HepG2 (cell line): ENCODE measurements at regions not wholly inside any gene's neighbourhood (a gene's known extent, or its start where the extent isn't known, plus 50 kb on each side); places are given as distances from the start of the nearest gene placed in this dataset.

Experiments
- ATAC-seq: fragments of 200-7000 bp; cut with Tn5 transposase; 3 replicates; pipeline ENCODE4 v1.9.1; 2020; ENCODE audit warnings: mild to moderate bottlenecking, moderate library complexity
- BruUV-seq: library from RNA; stranded (reverse); fragments of 400-500 nt; replicated peaks from 2 replicates; lab custom pipeline; 2021; lab: Mats Ljungman, UMichigan
- CTCF ChIA-PET: fragments of 300-600 bp; formaldehyde crosslinking; extraction: SDS; loops from one replicate; lab custom pipeline; 2021; ENCODE audit warnings: low total read pairs, inconsistent platforms, low intra/inter-chr PET ratio; lab: Yijun Ruan, JAX
- POLR2A ChIA-PET: fragments of 350-600 bp; sonication (Branson Sonifier 250); formaldehyde crosslinking; loops from one replicate; lab custom pipeline; 2020; ENCODE audit warnings: antibody characterized with exemption, inconsistent platforms; lab: Yijun Ruan, JAX
- DNase-seq: peaks from one replicate; pipeline ENCODE4 v3.0.0-alpha.2; 2015; ENCODE audit warnings: low spot score
- FAIRE-seq: peaks from 3 replicates; lab custom pipeline; 2011; peaks lifted over from hg19 to GRCh38; lab: Jason Lieb, UNC
- H2AFZ ChIP-seq: one replicate; pipeline ENCODE4 v1.6.1; 2011; ENCODE audit warnings: low read length, inconsistent platforms
- H3K27ac ChIP-seq: fragments of 300-600 bp; 3 replicates; pipeline ENCODE4 v1.8.0; 2011; ENCODE audit warnings: mixed run types, mild to moderate bottlenecking, mixed read lengths, low read length, inconsistent platforms; ENCODE audit not compliant: insufficient read depth; ENCODE audit errors: extremely low read length
- H3K27me3 ChIP-seq, 2 experiments: fragments of 200-600 bp in 1 of 2; 2 replicates in 1 of 2; 3 replicates in 1 of 2; pipeline versions ENCODE4 v1.6.0 to v1.8.0; 2011; ENCODE audit warnings: low read length in 2 of 2, mild to moderate bottlenecking in 2 of 2, moderate library complexity in 2 of 2, inconsistent platforms in 1 of 2; ENCODE audit not compliant: insufficient read depth in 2 of 2, control insufficient read depth in 1 of 2
- H3K36me3 ChIP-seq, 2 experiments: fragments of 200-600 bp in 1 of 2; replicated peaks in 1 of 2; 2 replicates in 1 of 2; 3 replicates in 1 of 2; pipeline versions ENCODE4 v1.5.1 to v1.8.0; 2011; ENCODE audit warnings: low read length in 2 of 2, inconsistent platforms in 1 of 2; ENCODE audit not compliant: insufficient read depth in 2 of 2, control insufficient read depth in 1 of 2
- H3K4me1 ChIP-seq: 2 replicates; pipeline ENCODE4 v1.5.1; 2012; ENCODE audit warnings: low read length, inconsistent platforms; ENCODE audit not compliant: insufficient read depth
- H3K4me2 ChIP-seq: 2 replicates; pipeline ENCODE4 v1.6.0; 2011; ENCODE audit warnings: low read depth, low read length, inconsistent platforms
- H3K4me3 ChIP-seq, 3 experiments: fragments of 200-600 bp in 1 of 3; sonication (generic), shearing (Covaris generic) in 1 of 3; replicated peaks in 1 of 3; 2 replicates each; pipeline ENCODE4 v1.5.1; 2011 to 2016; ENCODE audit warnings: low read length in 3 of 3, inconsistent platforms in 2 of 3, low read depth in 2 of 3, mild to moderate bottlenecking in 2 of 3, control low read depth in 1 of 3, mixed read lengths in 1 of 3; ENCODE audit not compliant: insufficient read depth in 1 of 3
- H3K79me2 ChIP-seq: one replicate; pipeline ENCODE4 v1.6.1; 2011; ENCODE audit warnings: low read length, inconsistent platforms; ENCODE audit not compliant: insufficient read depth
- H3K9ac ChIP-seq: 2 replicates; pipeline ENCODE4 v1.6.0; 2011; ENCODE audit warnings: mild to moderate bottlenecking, low read depth, low read length, inconsistent platforms; ENCODE audit not compliant: insufficient read depth
- H3K9me3 ChIP-seq: 2 replicates; pipeline ENCODE4 v1.5.1; 2012; ENCODE audit warnings: mild to moderate bottlenecking, low read length
- H4K20me1 ChIP-seq: 2 replicates; pipeline ENCODE4 v1.6.0; 2011; ENCODE audit warnings: inconsistent platforms, mild to moderate bottlenecking, low read length, moderate library complexity; ENCODE audit not compliant: insufficient read depth
- ARNT2 ChIP-seq: sonication (generic); formaldehyde crosslinking; IDR thresholded peaks from 2 replicates; pipeline ENCODE4 v1.8.0; 2022; ENCODE audit warnings: mild to moderate bottlenecking, low read depth, missing genetic modification reagents, moderate library complexity
- FLYWCH1 ChIP-seq: sonication (generic); formaldehyde crosslinking; IDR thresholded peaks from 2 replicates; pipeline ENCODE4 v1.8.1; 2023; ENCODE audit warnings: mild to moderate bottlenecking, missing genetic modification reagents
- FOXA3 ChIP-seq: IDR thresholded peaks from 2 replicates; pipeline ENCODE4 v1.6.1; 2016; ENCODE audit warnings: missing genetic modification reagents, missing compliant biosample characterization
- HBP1 ChIP-seq: IDR thresholded peaks from 2 replicates; pipeline ENCODE4 v1.6.1; 2016; ENCODE audit warnings: low read depth, control low read depth
- HMG20A ChIP-seq: IDR thresholded peaks from 2 replicates; pipeline ENCODE4 v1.6.1; 2016; ENCODE audit warnings: borderline replicate concordance
- MNT ChIP-seq: fragments of 450-650 bp; IDR thresholded peaks from 2 replicates; pipeline ENCODE4 v1.6.1; 2016
- PHF21A ChIP-seq: sonication (generic); formaldehyde crosslinking; IDR thresholded peaks from 2 replicates; pipeline ENCODE4 v1.5.0; 2020; ENCODE audit warnings: mild to moderate bottlenecking, missing genetic modification reagents
- REPIN1 ChIP-seq: sonication (generic); formaldehyde crosslinking; IDR thresholded peaks from 2 replicates; pipeline ENCODE4 v1.8.0; 2022; ENCODE audit warnings: missing genetic modification reagents, low read depth, mild to moderate bottlenecking, borderline replicate concordance
- SP4 ChIP-seq: sonication (generic); formaldehyde crosslinking; IDR thresholded peaks from 2 replicates; pipeline ENCODE4 v1.8.1; 2023; ENCODE audit warnings: mild to moderate bottlenecking, missing genetic modification reagents
- TP53 ChIP-seq: sonication (generic); formaldehyde crosslinking; conservative IDR thresholded peaks from 2 replicates; pipeline ENCODE4 v1.4.0; 2020; ENCODE audit warnings: missing genetic modification reagents
- ZBTB8A ChIP-seq: sonication (generic); formaldehyde crosslinking; IDR thresholded peaks from 2 replicates; pipeline ENCODE4 v1.4.0; 2020; ENCODE audit warnings: mild to moderate bottlenecking, low read depth, missing genetic modification reagents, borderline replicate concordance
- ZFP1 ChIP-seq: IDR thresholded peaks from 2 replicates; pipeline ENCODE4 v1.6.1; 2016
- ZNF335 ChIP-seq: sonication (generic); formaldehyde crosslinking; IDR thresholded peaks from 2 replicates; pipeline ENCODE4 v1.4.0; 2020; ENCODE audit warnings: missing genetic modification reagents
- ZNF431 ChIP-seq: sonication (generic); formaldehyde crosslinking; IDR thresholded peaks from 2 replicates; pipeline ENCODE4 v1.9.0; 2022; ENCODE audit warnings: missing genetic modification reagents, low read depth, mild to moderate bottlenecking, borderline replicate concordance
- ZNF460 ChIP-seq: sonication (generic); formaldehyde crosslinking; IDR thresholded peaks from 2 replicates; pipeline ENCODE4 v1.5.1; 2020; ENCODE audit warnings: missing genetic modification reagents, mild to moderate bottlenecking, borderline replicate concordance
- ZNF597 ChIP-seq: sonication (generic); formaldehyde crosslinking; IDR thresholded peaks from 2 replicates; pipeline ENCODE4 v1.5.0; 2020; ENCODE audit warnings: missing genetic modification reagents
- ZNF652 ChIP-seq: IDR thresholded peaks from 2 replicates; pipeline ENCODE4 v1.6.1; 2016; ENCODE audit warnings: low read depth, borderline replicate concordance
- WGBS: methylation state at CpG from one replicate; pipeline ENCODE4 v1.1.6; 2017; ENCODE audit warnings: low lambda C conversion rate; 5-methylcytosine and 5-hydroxymethylcytosine counted together
- in situ Hi-C: cut with HindIII; loops from 2 replicates; pipeline ENCODE4 v1.10.0; 2017; ENCODE audit warnings: low pct_unique_long_range_greater_than_20kb; ENCODE audit not compliant: extremely low pct_ligation_motif_present
- intact Hi-C: fragments of 100-400 bp; cut with micrococcal nuclease; formaldehyde crosslinking; loops from one replicate; pipeline ENCODE4 v1.10.0; 2022; ENCODE audit not compliant: unreplicated experiment

- Histone ChIP-seq H3K4me2 (no peak overlapping the region), H3K27me3 (0 out of 5 replicates have a peak, but pooled peaks cover 0 to under 1% of the 10 kb centered on the region in 2 experiments), H3K79me2 (no peaks in the 10 kb centered on the region), H3K4me3 (no peak overlapping the region)
- FAIRE-seq: no peak
- intact Hi-C loops (no loop called here), in situ Hi-C loops (no loop called here)
- no peak for DNase-seq
- CTCF ChIA-PET: no interaction called here
- no peak for TF ChIP-seq ZBTB8A (CRISPR knock-in tag)
- no peak for TF ChIP-seq SP4
- TF ChIP-seq TP53: no peak
- no peak for TF ChIP-seq MNT
- TF ChIP-seq ZFP1 (CRISPR knock-in tag): no peak
- no peak for TF ChIP-seq PHF21A (CRISPR knock-in tag)
- TF ChIP-seq ZNF431: no peak
- no peak for TF ChIP-seq ZNF597 (CRISPR knock-in tag)
- no peak for TF ChIP-seq ZNF652
- no peak for TF ChIP-seq FOXA3 (CRISPR knock-in tag)
- TF ChIP-seq HMG20A (CRISPR knock-in tag): no peak
- no peak for TF ChIP-seq FLYWCH1 (CRISPR knock-in tag)
- no peak for TF ChIP-seq ARNT2
- TF ChIP-seq HBP1 (CRISPR knock-in tag): no peak
- TF ChIP-seq REPIN1 (CRISPR knock-in tag): no peak
- TF ChIP-seq ZNF335: no peak
- no peak for TF ChIP-seq ZNF460 (CRISPR knock-in tag)
- TF ChIP-seq, all 625 proteins: peak for 0
- H3K27ac ChIP-seq: no peak overlapping the region
- no peaks in the 10 kb centered on the region for H3K36me3 ChIP-seq
- H3K9ac ChIP-seq: no peak overlapping the region
- no peaks in the 10 kb centered on the region for H3K4me1 ChIP-seq
- no peaks in the 10 kb centered on the region for H4K20me1 ChIP-seq
- ATAC-seq: no peak
- H3K9me3 ChIP-seq: no peaks in the 10 kb centered on the region
- 67% methylated on average over 3 of the region's 3 CpGs for WGBS
- no peak overlapping the region for H2AFZ ChIP-seq
- BruUV-seq: no TSS peak
- POLR2A ChIA-PET: no interaction called here
Observed at GRCh38 chr5:3019045-3019444, 267.6 kb upstream of the IRX2 start.
